Umbilical cord (tissue), 1 donor: ENCODE measurements at regions not wholly inside any gene's neighbourhood (a gene's known extent, or its start where the extent isn't known, plus 50 kb on each side); places are given as distances from the start of the nearest gene placed in this dataset.

Experiments used
- DNase-seq: peaks from one replicate; pipeline ENCODE4 v3.0.0-alpha.2; 2015; ENCODE audit warnings: low spot score

GRCh38 chr2:146820672-146821071 lies 1024.2 kb upstream of the ACVR2A start:
- no peak for DNase-seq

GRCh38 chr2:146818122-146818521 lies 1026.7 kb upstream of the ACVR2A start:
- DNase-seq = peak; percentile 29

- peak; percentile 26 for DNase-seq
Observed at GRCh38 chr2:146817613-146818012, 1027.2 kb upstream of the ACVR2A start.

DNA sequence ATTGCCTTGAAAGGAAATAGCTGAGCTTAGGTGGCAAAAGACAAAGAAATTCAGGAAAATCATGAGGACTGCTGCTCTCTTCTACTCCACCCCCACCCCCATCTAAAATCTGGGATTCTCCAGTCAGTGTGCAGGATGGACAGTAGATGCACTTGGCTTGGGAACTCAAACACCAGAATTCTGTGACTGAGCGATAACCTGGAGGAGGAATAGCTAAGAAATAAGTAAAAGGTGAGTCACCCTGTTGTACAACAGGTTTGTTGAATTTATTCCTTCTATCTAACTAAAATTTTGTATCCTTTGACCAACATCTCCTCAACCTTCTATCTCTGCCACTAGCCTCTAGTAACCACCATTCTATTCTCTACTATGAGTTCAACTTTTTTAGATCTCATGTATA lies 1029.9 kb upstream of the ACVR2A start:
- no peak for DNase-seq

DNA sequence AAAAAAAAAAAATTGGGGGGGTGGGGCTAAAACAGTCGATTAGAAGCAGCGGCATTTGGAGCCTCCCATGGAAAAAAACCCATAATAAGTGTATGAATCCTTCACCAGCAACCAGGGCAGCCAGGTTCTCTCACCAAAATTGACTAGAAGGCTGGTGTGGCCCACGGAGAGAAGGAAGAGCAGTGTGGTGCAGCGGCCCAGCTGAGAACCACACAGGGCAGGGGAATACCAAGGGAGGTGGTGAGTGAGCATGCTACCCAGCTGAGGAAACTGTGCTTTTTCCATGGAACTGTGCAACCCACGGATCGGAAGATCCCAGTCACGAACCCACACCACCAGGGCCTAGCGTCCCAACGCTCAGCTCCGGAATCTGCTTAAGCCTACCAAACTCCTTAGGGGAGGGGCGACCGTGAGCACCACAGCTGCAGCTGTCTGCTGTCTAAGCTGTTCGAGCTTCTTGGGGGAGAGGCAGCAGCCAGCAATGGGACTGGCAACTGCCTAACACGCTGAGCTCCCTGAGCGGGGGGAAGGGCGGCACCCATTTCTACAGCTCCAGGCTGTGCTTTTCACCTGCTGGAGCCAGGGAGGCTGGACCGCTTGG lies 1037.2 kb upstream of the ACVR2A start:
- no peak for DNase-seq

DNA sequence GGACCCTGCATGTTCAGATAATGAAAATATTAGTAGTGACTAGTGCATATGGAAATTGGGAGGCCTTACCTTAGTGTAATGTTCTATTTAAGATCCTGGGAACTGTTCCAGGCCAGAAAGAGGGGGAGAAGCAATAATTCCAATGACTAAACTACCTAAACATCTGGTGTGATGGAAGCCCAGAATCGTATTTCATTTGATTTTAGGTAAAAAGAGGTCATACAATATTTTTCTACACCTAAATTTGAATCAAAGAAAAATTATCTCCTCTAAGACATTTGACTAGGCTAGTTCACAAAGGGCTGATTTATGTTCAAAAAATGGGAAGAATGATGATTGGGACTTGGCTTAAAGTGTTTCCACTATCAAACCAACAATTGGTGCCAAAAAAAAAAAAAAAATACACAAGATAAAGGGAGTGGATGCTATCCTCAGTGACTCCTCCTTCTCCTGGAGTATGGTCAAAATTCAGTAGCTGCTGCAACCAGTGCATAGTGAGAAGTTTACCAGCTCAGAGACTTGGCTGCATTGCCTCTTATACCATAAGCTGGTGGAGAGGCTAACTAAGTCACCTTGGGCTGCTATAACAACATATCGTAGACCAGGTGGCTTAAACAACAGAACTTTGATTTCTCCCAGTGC lies 1038.3 kb upstream of the ACVR2A start:
- no peak for DNase-seq

- no peak for DNase-seq
Observed at GRCh38 chr2:146804288-146804687, 1040.5 kb upstream of the ACVR2A start.

- DNase-seq = no peak
Observed at GRCh38 chr2:146801886-146802285, 1042.9 kb upstream of the ACVR2A start.

DNA sequence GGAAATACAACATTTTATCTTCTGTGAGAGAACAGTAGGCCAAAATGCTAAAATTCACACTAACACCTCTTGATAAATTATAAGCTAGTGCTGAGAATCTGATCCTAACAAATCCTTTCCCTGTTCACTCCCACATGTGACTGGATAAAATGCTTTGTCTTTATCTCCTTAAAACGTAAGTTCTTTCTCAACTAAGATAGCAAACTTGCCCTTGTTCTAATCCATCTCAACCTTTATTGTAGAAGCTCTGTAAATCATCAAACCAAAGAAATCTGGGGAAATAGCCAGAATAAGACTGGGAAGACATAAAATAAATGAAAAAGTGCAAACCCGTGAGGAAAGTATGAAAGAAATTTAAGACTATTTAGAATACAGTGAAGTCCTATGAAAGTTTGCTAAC lies 1058.4 kb upstream of the ACVR2A start:
- DNase-seq = peak; percentile 89

GRCh38 chr2:146785101-146785500 lies 1059.7 kb upstream of the ACVR2A start:
- DNase-seq = peak; percentile 92

DNA sequence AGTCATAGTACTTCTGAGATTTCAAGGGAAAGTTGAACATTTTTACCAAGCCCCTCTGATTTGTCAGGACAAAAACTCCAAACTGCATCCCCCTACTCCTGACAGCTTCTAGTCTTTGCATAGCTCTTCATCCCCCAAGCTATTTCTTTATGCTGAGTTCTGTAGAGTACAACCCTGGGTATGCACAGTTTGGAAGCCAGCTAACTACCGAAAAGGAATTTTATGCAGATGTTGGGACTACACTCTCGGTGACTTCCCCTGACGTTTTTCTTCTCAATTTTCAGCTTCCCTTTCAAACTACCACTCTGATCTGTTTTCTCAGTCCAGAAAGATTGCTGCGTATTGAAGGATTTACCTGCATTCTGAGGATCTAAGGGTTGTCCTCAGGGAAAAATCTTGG lies 1060.2 kb upstream of the ACVR2A start:
- DNase-seq = peak; percentile 22

DNA sequence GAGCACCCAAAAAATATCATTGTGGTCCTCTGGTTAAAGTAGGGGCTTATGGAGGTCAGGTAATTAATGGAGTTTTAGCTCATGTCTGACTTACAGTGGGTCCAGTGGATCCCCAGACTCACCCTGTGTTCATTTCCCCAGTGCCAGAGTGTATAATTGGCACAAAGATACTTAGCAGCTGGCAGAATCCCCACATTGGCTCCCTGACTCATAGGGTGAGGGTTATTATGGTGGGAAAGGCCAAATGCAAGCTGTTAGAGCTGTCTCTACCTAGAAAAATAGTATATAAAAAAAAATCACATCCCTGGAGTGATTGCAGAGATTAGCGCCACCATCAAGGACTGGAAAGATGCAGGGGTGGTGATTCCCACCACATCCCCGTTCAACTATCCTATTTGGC lies 1067.6 kb upstream of the ACVR2A start:
- no peak for DNase-seq

DNA sequence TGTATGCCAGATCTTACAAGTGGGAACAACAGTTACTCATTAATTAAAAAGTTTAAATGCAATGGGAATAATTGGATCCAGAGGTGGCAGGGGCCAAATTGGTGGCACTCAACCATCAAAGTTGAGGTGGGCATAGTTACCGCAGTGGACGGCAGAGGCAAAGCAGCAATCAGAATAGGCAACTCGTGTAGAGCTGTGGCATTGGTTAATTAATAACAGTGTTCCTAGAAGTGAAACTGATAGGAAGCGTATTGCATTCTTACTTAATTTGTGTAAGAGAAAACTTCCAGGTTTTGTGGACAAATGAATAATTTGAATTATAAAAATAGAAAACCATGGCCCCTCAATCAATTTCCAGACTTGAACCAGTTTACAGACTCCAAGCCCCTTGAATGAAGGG lies 1068.2 kb upstream of the ACVR2A start:
- no peak for DNase-seq

- DNase-seq = no peak
Observed at GRCh38 chr2:146771531-146771930, 1073.3 kb upstream of the ACVR2A start.

- DNase-seq = no peak
Observed at GRCh38 chr2:146764301-146764700, 1080.5 kb upstream of the ACVR2A start.

DNA sequence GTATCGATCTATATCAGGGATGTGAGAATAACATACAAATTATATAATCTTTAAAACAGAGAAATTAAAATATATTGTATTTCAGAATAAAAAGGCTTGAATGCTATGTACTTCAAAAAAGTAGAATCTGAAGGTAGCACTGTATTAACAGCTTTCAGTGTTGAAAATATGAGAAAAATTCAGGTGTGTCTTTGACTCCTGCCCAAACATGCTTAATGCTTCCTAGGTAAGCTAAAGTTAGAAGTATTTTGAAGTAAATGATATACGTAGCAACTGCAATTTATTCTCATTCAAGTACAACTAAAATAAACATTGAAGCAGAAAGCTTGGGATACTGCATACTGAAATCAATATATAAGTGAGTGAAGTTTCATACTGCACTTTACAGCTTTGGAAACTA lies 1082.0 kb upstream of the ACVR2A start:
- peak; percentile 34 for DNase-seq

DNA sequence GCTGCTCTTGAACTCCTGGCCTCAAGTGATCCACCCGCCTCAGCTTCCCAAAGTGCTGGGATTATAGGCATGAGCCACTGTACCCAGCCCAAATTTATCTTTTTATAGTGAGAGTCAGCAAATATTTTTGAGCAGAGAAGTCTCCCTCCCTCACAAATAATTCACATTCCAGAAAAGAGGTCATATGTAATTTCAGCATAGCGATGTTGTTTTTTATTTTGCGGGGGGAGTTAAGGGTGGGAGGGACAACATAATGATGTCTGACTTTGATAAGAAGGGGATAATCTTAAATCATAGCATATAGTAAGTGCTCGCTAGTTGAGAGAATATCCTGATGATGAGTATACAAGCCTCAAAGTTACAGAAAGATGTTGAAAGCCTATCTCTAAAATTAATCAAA lies 1090.2 kb upstream of the ACVR2A start:
- DNase-seq = peak; percentile 40

GRCh38 chr2:146748046-146748445 lies 1096.8 kb upstream of the ACVR2A start:
- no peak for DNase-seq

DNA sequence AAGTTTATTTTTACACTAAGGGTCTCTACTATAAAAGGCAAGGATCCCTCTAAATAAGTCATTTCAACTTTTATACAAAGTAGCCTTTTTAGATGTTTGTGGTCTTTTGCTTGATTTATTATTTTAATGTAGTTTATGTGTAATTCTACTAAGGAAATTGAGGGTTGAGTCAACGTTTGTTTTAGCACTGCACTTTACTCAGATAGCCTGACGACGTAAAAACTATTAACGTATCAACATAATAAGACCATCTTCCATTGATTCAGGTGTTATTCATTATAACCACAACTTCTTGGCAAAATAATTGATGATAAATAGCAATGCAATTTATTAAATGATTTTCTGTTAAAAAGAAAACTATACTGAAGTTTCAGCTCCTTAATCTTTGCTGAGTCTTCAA lies 1103.6 kb upstream of the ACVR2A start:
- DNase-seq = no peak

- DNase-seq = no peak
Observed at GRCh38 chr2:146734821-146735190, 1110.0 kb upstream of the ACVR2A start.

GRCh38 chr2:146734042-146734820 lies 1110.6 kb upstream of the ACVR2A start:
- peak; percentile 85 for DNase-seq

DNA sequence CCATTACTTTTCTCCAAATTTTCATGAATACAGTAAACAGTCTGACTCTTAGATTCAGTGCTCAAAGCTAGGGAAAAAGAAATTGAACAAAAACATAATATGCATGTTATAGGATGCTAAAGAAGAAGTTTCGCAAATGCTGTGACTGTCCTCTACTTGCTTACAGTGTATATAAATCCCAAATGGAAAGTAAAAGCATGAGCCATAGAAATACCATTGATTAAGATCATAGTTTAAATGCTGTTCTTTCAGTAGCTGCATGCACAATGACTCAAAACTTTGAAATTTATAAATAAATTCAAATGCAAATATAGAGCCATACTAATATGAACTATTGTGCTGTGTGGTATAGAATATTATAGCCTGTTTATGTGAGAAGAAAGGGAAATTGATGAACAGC lies 1113.9 kb upstream of the ACVR2A start:
- no peak for DNase-seq

GRCh38 chr2:146721486-146721885 lies 1123.3 kb upstream of the ACVR2A start:
- DNase-seq = no peak
